OCI-LY1 (cell line): ENCODE measurements at regions not wholly inside any gene's neighbourhood (a gene's known extent, or its start where the extent isn't known, plus 50 kb on each side); places are given as distances from the start of the nearest gene placed in this dataset.

Experiments
- CTCF ChIP-seq: fragments of 200-600 bp; sonication (generic), shearing (Covaris generic); IDR thresholded peaks from 2 replicates; pipeline ENCODE4 v1.5.1; 2017; ENCODE audit warnings: mild to moderate bottlenecking, antibody characterized with exemption, low read length, moderate library complexity, mixed read lengths
- EZH2 ChIP-seq: fragments of 200-600 bp; sonication (generic), shearing (Covaris generic); IDR thresholded peaks from 2 replicates; pipeline ENCODE4 v1.8.0; 2017; ENCODE audit warnings: borderline replicate concordance, mixed run types, mild to moderate bottlenecking, antibody characterized with exemption, low read length, moderate library complexity, mixed read lengths

GRCh38 chr3:103825586-103825985 is 1390.8 kb downstream of the ZPLD1 start:
- TF ChIP-seq CTCF (no peak), EZH2 (no peak)
